NCI-H446 treated with DMSO at 0.1 percent for 48 hours (cell line): ENCODE measurements at regions not wholly inside any gene's neighbourhood (a gene's known extent, or its start where the extent isn't known, plus 50 kb on each side); places are given as distances from the start of the nearest gene placed in this dataset.

Experiments used
- DNase-seq: peaks from one replicate; lab custom pipeline; 2025; lab: John Stamatoyannopoulos, UW

DNA sequence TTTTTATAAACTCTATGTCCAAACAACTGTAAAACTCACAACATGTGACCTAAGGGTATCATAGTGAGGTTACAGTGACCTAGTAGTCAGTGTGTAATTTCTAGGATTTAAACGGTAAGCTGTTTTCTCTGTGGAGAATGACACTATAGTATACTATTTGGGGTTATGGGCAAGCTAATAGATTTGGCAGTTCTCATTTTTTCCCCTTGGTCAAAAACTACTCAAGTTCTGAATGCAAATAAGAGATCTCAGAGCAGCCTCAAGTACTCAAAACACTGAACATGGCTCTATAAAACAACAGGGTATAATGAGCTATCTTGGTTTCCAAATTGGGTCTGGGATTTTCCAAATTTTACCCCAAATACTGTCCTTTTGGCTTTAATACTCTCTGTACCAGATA is 88.5 kb upstream of the HMCN1 start:
- no peak for DNase-seq

DNA sequence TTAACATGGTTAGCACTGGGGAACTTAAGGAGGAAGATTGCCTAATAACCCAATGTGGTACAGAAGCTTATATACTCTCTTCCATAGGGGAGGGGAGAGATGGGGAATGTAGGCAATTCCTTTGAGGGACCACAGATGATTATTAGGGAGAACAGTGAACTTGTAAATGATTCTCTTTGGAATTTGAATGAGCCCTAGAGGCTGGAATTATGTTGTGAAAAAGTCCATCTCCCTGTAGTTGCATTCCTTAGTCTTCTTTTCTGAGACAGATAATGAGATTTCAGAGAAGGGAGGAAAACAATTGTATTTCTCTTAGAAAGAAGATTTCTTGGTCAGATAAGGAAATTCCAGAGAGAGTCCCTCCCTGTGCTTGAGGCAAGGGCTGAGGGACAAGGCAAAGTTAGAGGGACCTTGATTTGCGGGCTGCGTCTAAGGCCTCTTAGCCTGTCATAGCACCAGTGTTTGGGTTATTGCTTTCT is 89.0 kb upstream of the HMCN1 start:
- DNase-seq, result no peak

DNA sequence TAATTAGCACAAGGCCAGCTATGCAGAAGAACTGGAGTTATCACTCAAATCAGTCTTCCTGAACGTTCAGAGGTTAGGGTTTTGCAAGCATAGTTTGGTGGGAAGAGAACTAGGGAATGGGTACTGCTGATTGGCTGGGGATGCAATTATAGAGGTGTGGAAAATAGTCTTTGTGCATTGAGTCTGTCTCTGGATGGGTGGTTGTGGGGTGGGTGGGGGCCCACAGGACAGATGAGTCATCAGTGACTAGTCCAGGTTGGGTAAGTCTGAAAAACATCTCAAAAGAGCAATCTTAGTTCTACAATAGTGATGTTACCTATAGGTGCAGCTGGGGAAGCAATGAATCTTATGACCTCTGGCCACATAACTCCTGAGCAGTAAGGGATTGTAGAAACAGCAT is 89.7 kb upstream of the HMCN1 start:
- DNase-seq, result no peak

DNA sequence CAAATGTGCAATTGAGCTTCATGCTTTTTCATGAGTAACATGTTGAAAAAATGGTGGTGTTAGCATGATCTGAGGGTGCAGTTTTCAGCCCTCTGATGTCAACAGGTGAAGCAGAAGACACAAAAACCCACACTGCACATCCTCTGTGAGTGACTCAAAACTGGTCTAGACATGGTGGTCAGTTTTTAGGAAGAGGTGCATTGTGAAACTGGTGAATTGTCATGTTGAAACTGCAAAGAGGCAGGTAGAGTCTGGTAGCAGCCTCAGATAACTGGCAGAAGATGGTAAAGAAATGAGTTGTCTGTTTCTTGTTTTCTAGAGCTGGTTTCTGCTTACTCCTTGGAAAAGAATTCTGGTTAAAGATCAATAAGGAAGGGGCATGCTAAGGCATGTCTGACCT is 97.3 kb upstream of the HMCN1 start:
- no peak for DNase-seq

DNA sequence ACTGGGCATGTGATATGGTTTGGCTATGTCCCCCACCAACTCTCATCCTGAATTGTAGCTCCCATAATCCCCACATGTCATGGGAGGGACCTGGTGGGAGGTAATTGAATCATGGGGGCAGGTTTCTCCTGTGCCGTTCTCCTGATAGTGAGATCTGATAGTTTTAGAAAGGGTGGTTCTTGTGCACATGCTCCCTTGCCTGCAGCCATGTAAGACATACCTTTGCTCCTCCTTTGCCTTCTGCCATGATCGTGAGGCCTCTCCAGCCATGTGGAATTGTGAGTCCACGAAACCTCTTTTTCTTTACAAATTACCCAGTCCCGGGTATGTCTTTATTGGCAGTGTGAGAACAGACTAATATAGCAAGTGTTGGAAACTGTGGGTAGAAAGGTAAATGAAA is 99.5 kb upstream of the HMCN1 start:
- no peak for DNase-seq

DNA sequence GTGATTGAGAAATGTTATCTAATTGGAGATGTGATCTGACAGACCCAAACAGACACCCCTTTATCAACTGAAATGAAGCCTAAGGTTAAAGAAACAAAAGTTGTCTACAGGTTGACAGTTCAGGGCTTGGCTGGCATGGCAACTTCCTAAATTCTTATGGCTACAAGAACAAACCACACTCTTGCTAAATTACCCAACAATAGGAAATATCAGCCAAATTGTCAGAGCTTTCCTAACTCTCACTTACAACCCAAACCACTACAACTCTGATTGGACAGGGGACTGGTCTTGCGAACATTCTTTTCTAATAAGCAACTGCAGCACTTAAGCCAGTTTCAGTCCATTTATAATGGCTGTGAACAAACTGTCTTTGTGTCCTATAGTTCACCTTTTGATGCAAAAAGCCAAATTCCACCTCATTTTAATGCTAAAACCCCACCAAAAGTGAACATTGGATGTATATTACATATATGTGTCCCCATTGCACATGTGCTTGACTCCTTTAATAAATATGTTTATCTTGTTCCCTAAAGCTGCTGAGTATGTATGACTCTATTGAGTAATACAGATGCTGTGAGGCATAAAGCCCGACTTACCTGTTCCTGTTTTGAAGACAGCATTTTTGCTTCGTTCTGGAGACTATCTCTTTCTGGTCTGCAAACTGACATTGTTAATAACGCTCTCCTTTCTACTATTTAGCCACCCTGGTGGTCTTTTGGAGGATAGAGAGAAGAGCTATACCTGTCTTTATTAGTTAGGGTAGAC is 101.3 kb upstream of the HMCN1 start:
- DNase-seq, result no peak

DNA sequence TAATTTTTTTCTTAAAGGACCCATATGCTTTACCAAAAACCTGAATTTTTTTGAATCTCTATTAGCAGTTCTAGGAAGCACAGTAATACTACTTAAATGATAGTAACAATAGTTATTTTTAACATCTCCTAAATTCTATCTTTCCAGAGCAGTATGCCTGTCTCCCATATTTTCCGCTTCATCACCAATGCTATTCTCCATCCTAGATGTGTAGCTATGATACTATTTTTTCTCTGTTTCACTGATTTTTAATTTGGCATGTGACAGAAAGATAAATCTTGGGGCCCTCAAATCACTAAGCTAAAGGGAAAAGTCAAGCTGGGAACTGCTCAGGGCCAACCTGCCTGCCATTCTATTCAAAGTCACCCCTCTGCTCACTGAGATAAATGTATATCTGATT is 102.3 kb upstream of the HMCN1 start:
- DNase-seq, result no peak

DNA sequence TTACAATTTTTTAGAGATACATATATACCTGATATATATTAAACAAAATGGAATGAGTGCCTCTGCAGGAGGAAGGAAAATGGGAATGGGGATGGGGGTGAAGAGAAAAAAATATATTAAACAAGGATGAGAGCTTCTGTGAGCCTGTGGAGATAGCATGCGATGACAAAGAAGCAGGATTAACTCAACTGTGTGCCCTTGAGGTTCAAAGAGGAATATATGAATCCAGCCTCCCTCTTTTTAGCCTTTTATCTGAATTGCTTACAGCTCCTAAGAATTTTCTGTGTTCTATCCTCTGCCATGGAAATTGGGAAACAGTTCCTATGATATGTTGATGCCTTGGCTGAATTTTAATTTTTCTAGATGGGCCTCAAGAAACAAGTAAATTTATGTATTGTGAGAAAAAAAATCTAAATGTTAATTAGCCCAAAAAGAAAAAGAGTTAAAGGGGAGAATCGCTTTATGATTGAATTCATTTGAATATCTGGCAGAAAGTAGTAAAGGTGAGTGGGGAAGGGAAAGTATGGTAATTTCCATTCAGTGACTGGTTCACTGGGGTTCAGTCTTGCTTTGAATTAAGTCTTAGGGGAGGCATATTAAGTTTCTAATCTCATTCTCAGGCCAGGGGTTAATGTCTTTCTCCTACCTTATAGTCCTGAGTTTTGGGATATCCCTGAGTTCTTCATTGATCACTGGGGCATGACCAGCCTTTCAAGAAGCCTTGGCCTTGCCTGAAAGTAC is 106.3 kb upstream of the HMCN1 start:
- no peak for DNase-seq

DNA sequence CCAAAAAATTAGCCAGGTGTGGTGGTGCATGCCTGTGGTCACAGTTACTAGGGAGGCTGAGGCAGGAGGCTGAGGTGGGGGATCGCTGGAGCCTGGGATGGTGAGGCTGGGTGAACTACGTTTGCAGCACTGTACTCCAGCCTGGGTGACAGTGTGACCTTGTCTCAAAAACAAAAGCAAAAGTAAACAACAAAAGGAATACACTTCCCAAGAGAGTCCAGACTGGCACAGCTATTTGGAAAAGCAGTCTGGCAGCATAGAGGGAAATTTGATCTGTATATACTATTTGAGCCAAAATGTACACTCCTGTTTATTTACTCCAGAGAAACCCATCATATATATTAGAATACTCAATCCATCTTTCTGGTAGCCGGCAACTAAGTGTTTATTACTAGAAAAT is 107.0 kb upstream of the HMCN1 start:
- no peak for DNase-seq

DNA sequence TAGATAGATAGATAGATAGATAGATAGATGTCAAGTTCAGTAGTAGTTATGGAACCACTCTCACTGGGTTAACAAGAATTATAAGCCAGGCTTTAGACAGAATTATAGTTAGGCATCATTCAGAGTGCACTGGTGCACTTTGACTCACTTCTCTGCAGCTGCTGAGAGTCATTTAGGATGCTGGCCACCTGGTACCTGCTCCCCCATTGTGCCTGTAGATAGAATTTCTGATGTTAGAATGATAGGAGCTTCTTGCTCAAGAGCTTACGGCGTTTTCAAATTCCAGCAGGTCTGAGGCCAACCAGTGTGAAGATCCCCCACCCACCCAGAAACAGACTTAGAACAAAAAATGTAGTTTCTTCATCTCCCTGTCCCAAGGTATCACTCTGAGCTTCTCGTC is 107.8 kb upstream of the HMCN1 start:
- DNase-seq, result no peak

DNA sequence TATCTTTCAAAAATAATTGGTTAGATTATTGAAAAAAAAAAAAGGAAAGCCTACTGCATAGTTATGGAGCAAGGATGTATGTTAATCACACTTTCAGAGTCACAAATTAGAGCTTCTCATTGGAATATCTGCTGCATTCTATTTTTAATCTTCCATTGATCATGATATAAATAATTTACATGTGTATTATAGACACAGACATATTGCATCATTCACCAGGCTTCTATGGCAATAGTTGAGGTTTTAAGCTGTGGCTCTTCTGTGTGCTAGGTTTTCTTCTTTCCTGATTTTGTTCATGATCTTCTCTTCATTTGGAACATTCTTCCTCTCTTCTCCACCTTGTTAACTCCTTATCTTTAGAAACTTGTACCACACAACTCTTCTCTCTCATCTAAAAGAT is 123.2 kb upstream of the HMCN1 start:
- DNase-seq, result no peak

DNA sequence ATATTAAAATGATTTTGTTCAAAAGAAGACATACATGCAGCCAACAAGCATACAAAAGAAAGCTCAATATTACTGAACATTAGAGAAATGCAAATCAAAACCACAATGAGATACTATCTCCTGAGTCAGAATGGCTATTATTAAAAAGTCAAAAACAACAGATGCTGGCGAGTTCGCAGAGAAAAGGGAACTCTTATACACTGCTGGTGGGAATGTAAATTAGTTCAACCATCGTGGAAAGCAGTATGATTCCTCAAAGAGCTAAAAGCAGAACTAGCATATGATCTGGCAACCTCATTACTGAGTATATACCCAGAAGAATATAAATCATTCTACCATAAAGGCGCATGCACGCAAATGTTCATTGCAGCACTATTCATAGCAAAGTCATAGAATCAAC is 126.0 kb upstream of the HMCN1 start:
- DNase-seq, result no peak

DNA sequence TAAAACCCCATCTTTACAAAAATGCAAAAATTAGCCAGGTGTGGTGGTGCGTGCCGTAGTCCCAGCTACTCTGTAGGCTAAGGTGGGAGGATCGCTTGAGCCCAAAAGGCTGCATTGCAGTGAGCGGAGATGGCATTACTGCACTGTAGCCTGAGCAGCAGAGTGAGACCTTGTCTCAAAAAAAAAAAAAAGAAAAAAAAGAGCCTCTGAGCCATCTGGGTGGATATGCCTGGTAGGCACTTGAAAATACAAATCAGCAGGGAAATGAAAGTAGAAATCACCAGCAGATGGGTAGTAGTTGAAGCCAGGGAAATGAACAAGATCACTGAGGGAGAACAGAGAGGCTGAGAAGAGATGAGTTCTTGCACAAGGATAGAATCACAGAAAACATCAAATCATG is 131.0 kb upstream of the HMCN1 start:
- peak; percentile 60 for DNase-seq

DNA sequence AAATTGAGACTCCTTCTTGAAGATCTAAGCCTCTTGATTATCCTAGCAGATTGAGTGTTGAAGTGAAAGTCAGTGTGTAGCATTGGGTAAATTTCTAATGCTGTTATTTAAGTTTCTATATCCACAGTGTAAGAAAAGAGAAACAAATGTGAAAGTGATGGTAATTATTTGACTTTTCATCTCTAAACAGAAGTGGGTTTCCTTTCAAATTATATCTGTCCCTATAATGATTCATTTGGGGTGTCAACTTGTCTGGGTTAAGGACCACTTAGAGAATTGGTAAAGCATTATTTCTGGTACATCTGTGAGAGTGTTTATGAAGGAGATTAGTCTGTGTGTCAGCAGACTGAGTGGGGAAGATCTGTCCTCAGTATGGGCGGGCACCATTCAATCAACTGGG is 133.0 kb upstream of the HMCN1 start:
- no peak for DNase-seq

DNA sequence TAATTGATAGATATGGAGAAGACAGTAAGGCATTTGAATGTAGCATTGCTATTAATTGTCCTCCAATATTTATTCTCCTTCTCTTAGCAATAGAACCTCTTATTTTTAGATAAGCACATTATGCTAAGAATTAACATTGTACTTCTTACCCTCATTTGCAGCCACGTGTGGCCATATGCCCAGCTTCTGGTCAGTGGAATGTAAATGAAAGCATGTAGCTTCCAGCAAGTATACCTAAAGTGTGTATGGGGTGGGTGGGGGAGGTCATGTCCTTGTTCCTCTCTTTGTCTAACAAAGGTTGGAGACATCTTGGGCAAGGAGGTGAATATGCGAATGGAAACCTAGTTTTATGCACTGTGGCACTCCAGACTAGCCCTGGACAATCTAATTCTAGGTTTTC is 133.6 kb upstream of the HMCN1 start:
- DNase-seq, result no peak

DNA sequence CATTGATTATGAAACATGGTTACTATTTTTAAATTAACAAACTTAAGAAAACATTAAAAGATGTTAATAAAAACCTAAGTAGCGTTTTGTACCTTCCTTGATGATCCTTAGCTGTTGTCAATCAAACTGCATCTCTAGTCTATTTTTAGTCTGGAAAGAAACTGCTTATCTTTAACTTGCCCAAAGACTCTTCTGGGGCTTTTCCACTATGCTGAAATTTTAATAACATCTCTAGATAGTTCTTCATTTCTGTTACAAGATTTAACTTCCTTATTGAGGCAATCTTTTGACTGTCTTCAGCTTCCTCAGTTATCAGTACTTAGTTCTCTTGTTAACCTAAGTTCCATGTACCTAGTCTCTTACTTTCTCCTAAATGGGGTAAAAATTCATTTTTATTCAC is 135.9 kb upstream of the HMCN1 start:
- no peak for DNase-seq

DNA sequence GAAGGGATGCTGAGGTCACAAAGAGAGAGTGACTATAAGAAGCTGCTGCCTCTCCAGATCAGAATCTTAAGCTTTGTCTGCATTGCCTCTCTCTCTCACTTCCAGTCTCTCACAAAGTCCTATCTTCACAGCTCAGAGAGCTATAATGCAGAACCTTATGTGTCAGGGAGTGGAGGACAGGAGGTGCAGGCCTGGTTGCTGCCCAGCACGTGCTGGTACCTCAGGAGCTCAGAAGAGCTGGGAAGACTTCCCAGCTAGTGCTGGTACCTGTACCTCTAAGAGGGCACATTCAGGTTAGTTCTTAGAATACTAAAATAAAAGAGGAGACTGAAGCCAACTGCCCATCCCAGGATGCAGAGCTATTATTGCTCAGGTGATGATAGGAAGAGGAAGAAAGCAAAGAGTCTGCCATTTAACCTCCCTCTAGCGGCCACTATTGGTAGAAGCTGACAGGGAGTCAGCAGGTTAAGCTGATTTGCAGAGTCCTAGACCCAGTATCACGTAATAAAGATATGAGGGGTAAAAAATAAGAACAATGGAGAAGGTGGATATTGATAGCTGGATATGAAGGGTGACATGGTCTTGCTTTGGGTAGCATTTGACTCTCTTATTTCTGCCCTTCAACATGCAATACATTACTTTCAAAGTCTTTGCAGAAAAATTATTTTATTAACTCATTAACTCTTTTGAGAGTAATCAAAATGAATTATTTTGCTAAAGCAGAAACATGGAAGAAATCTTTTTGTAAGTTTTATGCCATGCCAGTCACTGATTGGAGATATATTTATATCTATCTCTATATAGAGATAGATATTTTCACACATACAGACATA is 138.1 kb upstream of the HMCN1 start:
- peak; percentile 7 for DNase-seq

DNA sequence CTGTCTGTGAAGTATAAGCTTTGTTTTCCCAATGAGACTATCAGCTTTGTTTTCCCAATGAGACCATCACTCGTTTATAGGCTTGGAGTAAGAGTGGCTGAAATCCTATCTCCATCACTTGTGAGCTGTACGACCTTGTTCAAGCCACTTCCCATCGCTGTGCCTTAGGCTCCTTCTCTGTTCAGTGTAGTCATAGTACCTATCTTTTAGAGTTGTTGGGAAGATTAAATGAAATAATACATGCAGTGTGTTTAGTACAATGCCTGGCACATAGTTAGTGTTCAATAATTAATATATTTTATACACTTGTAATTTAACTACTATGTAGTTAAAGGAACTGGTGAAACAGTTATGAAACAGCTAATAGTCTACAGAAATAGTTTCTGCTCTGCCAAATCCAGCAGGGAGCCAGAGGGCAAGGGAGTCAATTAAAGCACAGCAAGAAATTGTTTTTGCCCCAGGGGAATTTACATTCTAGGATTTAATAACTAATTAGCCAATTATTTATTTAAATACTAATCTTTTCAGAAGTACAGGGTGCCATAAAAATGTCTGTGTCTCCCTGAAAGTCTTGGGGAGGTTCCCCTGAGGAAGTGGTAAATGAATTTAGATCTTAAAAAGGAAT is 139.3 kb upstream of the HMCN1 start:
- DNase-seq, result no peak

DNA sequence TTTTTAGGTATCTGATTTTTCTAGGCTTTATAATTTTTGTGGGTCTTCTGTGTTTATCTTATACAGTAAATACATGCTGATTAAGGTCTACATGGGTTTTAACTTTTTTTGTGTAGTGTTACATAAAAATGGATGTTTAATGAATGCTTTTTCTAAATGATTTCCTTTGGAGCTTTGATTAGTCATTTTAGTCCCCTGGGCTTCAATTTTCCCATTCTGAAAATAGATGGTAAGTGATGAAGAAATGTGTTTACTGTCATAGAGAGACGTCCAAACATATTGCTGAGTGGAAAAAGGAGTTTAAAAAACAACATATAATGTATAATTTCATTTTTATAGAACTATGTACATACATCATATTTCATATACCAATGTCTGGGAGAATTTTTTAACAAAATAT is 140.9 kb upstream of the HMCN1 start:
- no peak for DNase-seq

DNA sequence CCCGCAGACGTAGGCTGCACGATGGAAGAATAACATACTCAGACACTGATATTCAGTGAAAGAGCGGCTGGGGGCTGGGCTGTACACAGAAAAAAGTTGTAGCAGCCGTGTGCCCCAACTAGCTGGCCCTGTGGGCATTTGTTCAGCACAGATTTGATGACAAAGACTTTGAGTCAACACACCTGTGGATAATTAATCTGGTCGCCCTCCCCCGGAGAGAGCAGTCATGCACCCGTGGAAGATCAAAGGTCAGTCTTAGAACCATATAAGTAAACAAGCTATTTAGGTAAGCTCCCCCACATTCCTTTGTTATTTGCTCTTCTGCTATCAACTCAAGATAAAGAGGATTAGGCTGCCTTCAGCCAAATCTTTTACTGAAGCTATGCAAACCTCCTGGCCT is 148.4 kb upstream of the HMCN1 start:
- DNase-seq, result no peak

DNA sequence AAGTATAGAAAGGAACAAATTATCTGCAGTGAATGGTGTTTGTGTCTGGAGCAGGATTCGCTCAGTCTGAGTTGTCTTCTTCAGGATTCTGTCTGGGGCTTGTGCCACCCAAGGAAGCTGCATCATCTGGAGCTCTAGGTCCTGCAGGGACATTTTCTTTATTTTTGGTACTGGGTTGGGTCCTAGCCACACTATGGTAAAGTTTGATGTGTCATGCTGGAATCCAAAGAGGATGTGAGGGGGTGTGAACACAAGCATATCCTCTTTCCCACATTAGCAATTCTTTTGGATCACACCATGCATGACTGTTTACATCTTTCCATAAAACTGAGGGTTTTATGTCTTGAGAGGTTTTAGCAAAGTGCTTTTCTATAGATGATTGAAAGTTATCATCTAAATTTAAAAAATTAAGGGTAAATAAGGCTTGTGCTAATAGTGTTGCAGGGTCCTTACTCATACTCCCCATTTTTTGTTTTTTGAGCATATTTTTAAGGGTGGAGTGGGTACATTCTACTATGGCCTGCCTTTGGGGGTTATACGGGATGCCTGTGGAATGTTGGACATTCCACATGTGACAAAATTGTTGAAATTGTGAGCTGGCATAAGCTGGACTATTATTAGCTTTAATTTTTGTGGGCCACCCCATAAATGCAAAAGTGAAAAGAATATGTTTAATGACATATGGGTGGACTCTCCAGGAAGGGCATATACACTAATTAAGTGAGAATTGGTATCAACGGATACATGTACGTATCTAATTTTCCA is 152.0 kb upstream of the HMCN1 start:
- DNase-seq, result no peak

DNA sequence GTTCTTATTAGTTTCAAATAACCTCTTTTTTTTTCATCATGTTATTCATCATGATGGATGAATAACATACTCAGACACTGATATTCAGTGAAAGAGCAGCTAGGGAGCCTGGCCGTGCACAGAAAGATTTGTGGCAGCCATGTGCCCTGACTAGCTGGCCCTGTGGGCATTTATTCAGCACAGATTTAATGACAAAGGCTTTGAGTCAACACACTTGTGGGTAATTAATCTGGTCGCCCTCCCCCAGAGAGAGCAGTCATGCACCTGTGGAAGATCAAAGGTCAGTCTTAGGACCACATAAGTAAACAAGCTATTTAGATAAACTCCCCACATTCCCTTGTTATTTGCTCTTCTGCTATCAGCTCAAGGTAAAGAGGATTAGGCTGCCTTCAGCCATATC is 153.2 kb upstream of the HMCN1 start:
- no peak for DNase-seq
